T-helper 17 cell (primary cell): ENCODE measurements at regions not wholly inside any gene's neighbourhood (a gene's known extent, or its start where the extent isn't known, plus 50 kb on each side); places are given as distances from the start of the nearest gene placed in this dataset.

ENCODE experiments used
- ATAC-seq: fragments of 150-1000 bp; cut with Tn5 transposase; 2 replicates; pipeline ENCODE4 v1.10.0; 2021; ENCODE audit warnings: mild to moderate bottlenecking, moderate library complexity
- DNase-seq, 3 donors: peaks; one replicate each; pipeline versions ENCODE4 v3.0.0 to v3.0.0-alpha.2; 2020 to 2021
- H3K9me3 ChIP-seq: one replicate; pipeline ENCODE4 v1.7.0; 2013; ENCODE audit warnings: low read length, mild to moderate bottlenecking; ENCODE audit not compliant: control insufficient read depth, poor library complexity, severe bottlenecking
- H3K27ac Mint-ChIP-seq: one replicate; pipeline ENCODE4 v1.8.0; 2022; ENCODE audit warnings: mild to moderate bottlenecking, moderate library complexity, mixed read lengths
- H3K27me3 Mint-ChIP-seq: one replicate; pipeline ENCODE4 v1.8.0; 2022; ENCODE audit warnings: mixed read lengths
- H3K36me3 Mint-ChIP-seq: one replicate; pipeline ENCODE4 v1.8.0; 2022; ENCODE audit warnings: low read depth, mixed read lengths
- H3K4me1 Mint-ChIP-seq: one replicate; pipeline ENCODE4 v1.8.0; 2022; ENCODE audit warnings: mild to moderate bottlenecking, mixed read lengths
- H3K4me3 Mint-ChIP-seq: one replicate; pipeline ENCODE4 v1.8.0; 2022; ENCODE audit warnings: mild to moderate bottlenecking, moderate library complexity, mixed read lengths

DNA sequence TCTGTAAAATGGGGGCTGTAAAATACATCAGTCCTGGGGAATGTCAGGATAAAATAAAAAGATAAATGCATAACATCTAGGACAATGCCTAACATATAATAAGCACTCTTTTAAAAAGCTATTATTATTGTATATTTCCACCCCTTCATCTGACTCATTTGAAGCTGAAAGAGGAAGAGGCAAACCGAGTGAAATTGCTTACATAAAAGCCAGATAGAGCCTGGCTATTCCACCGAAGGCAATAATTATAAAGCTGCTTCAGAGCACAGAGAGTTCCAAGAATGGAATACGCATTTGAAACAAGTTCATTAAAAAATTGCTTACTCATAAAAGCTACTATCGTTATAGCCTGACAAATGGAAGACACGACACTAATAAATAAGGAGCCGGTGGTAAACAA, 186.1 kb upstream of the CAMK1G start:
- peaks cover 45% of the 10 kb centered on the region for H3K27me3 Mint-ChIP-seq
- no peaks in the 10 kb centered on the region for H3K9me3 ChIP-seq
- H3K4me1 Mint-ChIP-seq = no peaks in the 10 kb centered on the region
- no peak for ATAC-seq
- H3K4me3 Mint-ChIP-seq = no peak overlapping the region
- DNase-seq = no peak
- no peak overlapping the region for H3K27ac Mint-ChIP-seq
- H3K36me3 Mint-ChIP-seq = peaks cover 2% of the 10 kb centered on the region

GRCh38 chr1:209397910-209398309, 185.6 kb upstream of the CAMK1G start:
- H3K4me3 Mint-ChIP-seq = no peak overlapping the region
- H3K27ac Mint-ChIP-seq = no peak overlapping the region
- peaks cover 40% of the 10 kb centered on the region for H3K27me3 Mint-ChIP-seq
- DNase-seq (no peak), ATAC-seq (no peak)
- no peaks in the 10 kb centered on the region for H3K4me1 Mint-ChIP-seq
- H3K36me3 Mint-ChIP-seq = peaks cover 2% of the 10 kb centered on the region
- no peaks in the 10 kb centered on the region for H3K9me3 ChIP-seq

DNA sequence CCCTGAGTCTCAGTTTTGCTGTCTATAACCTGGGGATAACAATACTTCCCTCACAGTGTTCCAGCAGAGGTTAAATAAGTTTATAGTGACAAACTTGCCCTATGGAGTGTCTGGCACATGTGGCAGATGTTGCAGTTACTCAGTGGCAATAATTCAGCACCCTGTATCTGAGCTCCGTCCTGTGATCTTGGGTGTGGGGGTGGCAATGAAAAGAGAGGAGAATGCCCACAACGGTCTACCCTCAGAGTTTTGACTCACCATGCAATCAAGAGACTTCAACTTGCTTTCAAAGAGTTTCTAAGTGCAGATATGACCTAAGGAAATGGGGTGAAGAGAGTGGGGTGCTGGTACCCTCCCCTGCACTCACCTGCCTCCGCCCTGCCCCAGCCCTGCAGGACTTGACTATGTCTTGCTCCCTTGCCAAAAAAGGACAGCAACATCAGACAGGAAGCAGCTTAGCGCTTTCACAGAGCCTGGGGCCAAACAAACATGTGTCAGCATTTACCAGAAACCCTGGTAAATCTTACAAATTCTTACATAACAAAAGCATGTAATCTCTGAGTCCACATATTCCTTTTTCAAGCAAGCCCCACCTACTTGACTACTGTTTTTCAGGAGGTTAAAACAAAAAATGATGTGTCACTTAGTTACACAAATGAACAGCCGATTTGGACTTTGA, 185.1 kb upstream of the CAMK1G start:
- peaks cover 2% of the 10 kb centered on the region for H3K36me3 Mint-ChIP-seq
- H3K27me3 Mint-ChIP-seq = peaks cover 35% of the 10 kb centered on the region
- ATAC-seq = no peak
- H3K4me1 Mint-ChIP-seq = no peaks in the 10 kb centered on the region
- no peak overlapping the region for H3K27ac Mint-ChIP-seq
- no peaks in the 10 kb centered on the region for H3K9me3 ChIP-seq
- H3K4me3 Mint-ChIP-seq = no peak overlapping the region
- DNase-seq = no peak

- ATAC-seq (no peak), DNase-seq (no peak)
- Mint-ChIP-seq H3K4me3 (no peak overlapping the region), H3K4me1 (no peaks in the 10 kb centered on the region), H3K27ac (no peak overlapping the region), H3K36me3 (no peaks in the 10 kb centered on the region), H3K27me3 (peaks cover 27% of the 10 kb centered on the region)
- H3K9me3 ChIP-seq = no peaks in the 10 kb centered on the region
Measured at GRCh38 chr1:209399800-209400199, 183.7 kb upstream of the CAMK1G start.

DNA sequence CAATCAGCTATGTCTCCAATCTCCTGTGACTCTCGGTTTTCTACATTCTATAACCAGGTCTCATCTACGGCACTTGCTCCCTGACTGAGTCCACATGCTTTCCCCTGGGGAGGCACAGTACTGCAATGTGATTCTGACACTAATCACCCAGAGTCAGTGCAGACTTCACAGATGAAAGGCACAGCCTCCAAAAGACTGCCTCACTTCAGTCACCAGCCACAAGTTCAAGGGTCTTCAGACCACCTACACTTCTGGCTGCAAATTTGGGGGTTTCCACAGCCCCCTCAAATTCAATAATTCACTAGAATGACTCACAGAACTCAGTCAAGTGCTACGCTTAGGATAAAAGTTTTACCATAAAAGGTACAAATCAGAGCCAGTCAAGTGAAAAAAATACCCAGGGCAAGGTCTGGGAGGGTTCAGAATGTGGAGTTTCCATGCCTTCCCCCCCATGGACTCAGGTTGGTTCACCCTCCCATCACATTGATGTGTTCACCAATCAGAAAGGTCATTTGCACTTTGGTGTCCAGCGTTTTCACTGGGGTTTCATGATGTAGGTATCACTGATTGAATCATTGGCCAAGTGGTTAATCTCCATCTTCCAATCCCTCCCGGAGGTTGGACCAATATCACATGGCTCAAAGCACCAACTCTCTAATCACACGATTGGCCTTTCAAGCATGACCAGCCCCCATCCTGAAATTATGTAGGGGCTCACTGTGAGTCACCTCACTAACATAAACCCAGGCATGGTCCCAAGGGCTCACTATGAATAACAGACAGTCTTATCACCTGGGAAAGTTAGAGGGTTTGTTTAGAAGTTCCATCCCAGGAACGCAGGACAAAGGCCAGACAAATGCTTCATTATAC, 182.9 kb upstream of the CAMK1G start:
- peaks cover 19% of the 10 kb centered on the region for H3K27me3 Mint-ChIP-seq
- H3K4me3 Mint-ChIP-seq = no peak overlapping the region
- DNase-seq (no peak), ATAC-seq (no peak)
- no peaks in the 10 kb centered on the region for H3K4me1 Mint-ChIP-seq
- no peaks in the 10 kb centered on the region for H3K9me3 ChIP-seq
- H3K36me3 Mint-ChIP-seq = no peaks in the 10 kb centered on the region
- no peak overlapping the region for H3K27ac Mint-ChIP-seq

- Mint-ChIP-seq H3K36me3 (no peaks in the 10 kb centered on the region), H3K27ac (no peak overlapping the region), H3K4me3 (no peak overlapping the region), H3K4me1 (no peaks in the 10 kb centered on the region), H3K27me3 (peaks cover 6% of the 10 kb centered on the region)
- ATAC-seq = no peak
- DNase-seq = no peak
- no peaks in the 10 kb centered on the region for H3K9me3 ChIP-seq
Measured at GRCh38 chr1:209402697-209403096, 180.8 kb upstream of the CAMK1G start.

DNA sequence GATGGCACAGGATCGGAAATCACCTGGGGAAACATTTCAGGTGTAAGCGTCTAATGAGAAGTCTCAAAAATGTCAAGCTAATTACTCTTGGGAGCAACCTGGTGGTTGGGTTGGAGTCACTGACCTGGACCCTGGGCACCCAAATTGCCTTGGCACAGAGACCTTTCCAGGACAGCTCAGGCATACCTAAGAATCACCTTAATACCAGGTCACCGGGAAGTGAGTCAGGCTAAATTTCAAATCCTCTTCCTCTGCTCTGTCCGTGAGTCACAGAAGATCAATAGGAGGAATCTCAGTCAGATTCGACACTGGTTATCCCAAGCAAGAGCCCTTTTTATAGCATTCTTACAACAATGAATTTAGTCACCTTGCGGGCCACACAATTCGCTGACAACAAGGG, 179.6 kb upstream of the CAMK1G start:
- Mint-ChIP-seq H3K4me1 (no peaks in the 10 kb centered on the region), H3K4me3 (no peak overlapping the region), H3K36me3 (no peaks in the 10 kb centered on the region), H3K27me3 (no peaks in the 10 kb centered on the region), H3K27ac (no peak overlapping the region)
- DNase-seq (no peak), ATAC-seq (no peak)
- H3K9me3 ChIP-seq = no peaks in the 10 kb centered on the region

- DNase-seq (no peak), ATAC-seq (no peak)
- no peaks in the 10 kb centered on the region for H3K4me1 Mint-ChIP-seq
- no peaks in the 10 kb centered on the region for H3K9me3 ChIP-seq
- no peaks in the 10 kb centered on the region for H3K36me3 Mint-ChIP-seq
- H3K4me3 Mint-ChIP-seq = no peak overlapping the region
- H3K27ac Mint-ChIP-seq = no peak overlapping the region
- peaks cover 5% of the 10 kb centered on the region for H3K27me3 Mint-ChIP-seq
Measured at GRCh38 chr1:209404577-209404976, 178.9 kb upstream of the CAMK1G start.

GRCh38 chr1:209405183-209405814, 178.2 kb upstream of the CAMK1G start:
- no peak for ATAC-seq
- no peak overlapping the region for H3K27ac Mint-ChIP-seq

GRCh38 chr1:209406168-209406567, 177.3 kb upstream of the CAMK1G start:
- ATAC-seq (no peak), DNase-seq (no peak)
- Mint-ChIP-seq H3K4me1 (no peaks in the 10 kb centered on the region), H3K27ac (no peak overlapping the region), H3K27me3 (peaks cover 15% of the 10 kb centered on the region), H3K4me3 (no peak overlapping the region), H3K36me3 (peaks cover under 1% of the 10 kb centered on the region)
- no peaks in the 10 kb centered on the region for H3K9me3 ChIP-seq

More at GRCh38 chr1:209405183-209405814, 178.2 kb upstream of the CAMK1G start:
- H3K4me1 Mint-ChIP-seq = no peaks in the 10 kb centered on the region
- DNase-seq = no peak
- no peaks in the 10 kb centered on the region for H3K9me3 ChIP-seq
- H3K36me3 Mint-ChIP-seq = no peaks in the 10 kb centered on the region
- peaks cover 10% of the 10 kb centered on the region for H3K27me3 Mint-ChIP-seq
- no peak overlapping the region for H3K4me3 Mint-ChIP-seq

DNA sequence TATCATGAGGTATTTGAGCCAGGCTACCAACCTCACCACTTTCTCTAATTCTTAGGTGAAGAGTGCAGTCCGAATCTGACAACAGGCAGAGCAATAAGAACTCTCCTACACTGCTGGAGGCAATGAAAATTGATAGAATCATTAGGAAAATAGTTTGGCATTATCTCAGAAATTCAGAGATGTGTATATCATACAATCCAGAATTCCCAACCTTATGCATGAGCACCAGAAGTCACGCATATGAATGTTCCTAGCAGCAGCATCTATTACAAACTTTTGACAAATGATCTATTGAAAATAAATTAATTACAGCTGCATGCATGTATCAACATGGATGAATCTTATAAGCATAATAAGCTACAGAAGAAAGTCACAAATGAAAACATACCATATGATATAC, 176.9 kb upstream of the CAMK1G start:
- ATAC-seq (no peak), DNase-seq (no peak)
- H3K9me3 ChIP-seq = no peaks in the 10 kb centered on the region
- H3K27me3 Mint-ChIP-seq = peaks cover 20% of the 10 kb centered on the region
- H3K36me3 Mint-ChIP-seq = peaks cover 2% of the 10 kb centered on the region
- H3K4me1 Mint-ChIP-seq = peaks cover 2% of the 10 kb centered on the region
- no peak overlapping the region for H3K27ac Mint-ChIP-seq
- H3K4me3 Mint-ChIP-seq = no peak overlapping the region

DNA sequence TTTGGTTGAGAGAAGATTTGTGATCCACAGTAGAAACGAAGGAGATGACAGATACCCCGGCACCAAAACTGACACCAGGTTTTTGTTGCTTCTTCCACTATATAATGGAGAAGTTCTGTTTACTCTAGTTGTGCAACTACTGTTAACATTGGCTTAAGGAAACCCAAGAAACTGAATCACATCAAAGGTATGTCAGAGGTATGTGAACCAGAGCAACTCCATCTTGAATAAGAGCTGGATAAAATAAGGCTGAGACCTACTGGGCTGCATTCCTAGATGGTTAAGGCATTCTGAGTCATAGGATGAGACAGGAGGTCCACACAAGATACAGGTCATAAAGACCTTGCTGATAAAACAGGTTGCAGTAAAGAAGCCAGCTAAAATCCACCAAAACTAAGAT, 173.7 kb upstream of the CAMK1G start:
- ATAC-seq = no peak
- H3K9me3 ChIP-seq = no peaks in the 10 kb centered on the region
- Mint-ChIP-seq H3K36me3 (peaks cover 4% of the 10 kb centered on the region), H3K27me3 (peaks cover 46% of the 10 kb centered on the region), H3K4me3 (no peak overlapping the region), H3K4me1 (peaks cover 2% of the 10 kb centered on the region), H3K27ac (no peak overlapping the region)
- no peak for DNase-seq

DNA sequence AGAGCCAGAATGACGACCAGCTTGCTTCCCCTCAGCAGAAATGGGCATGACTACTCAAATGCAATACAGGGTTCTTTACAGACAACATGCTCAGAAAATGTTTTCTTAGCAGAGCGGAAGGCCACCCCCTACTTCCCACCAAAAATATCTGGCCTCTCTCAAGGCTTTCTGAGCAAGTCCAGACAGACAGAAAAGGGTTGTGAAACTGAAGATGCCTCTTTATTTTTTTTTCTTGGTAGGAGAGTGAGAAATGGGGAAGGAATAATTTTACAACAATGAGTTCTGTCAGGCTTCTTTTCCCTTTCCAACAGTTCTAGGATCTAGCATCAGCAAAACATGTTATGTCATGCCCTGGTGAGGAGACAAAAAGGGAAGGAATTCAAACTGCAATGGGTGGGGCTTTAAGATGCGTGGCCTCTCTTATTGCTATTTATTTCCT, 172.0 kb upstream of the CAMK1G start:
- no peaks in the 10 kb centered on the region for H3K9me3 ChIP-seq
- Mint-ChIP-seq H3K4me1 (peaks cover 2% of the 10 kb centered on the region), H3K27me3 (peaks cover 61% of the 10 kb centered on the region), H3K36me3 (peaks cover 4% of the 10 kb centered on the region), H3K4me3 (no peak overlapping the region), H3K27ac (no peak overlapping the region)
- no peak for DNase-seq
- ATAC-seq = no peak
